ENCODE measurements at regions not wholly inside any gene's neighbourhood (a gene's known extent, or its start where the extent isn't known, plus 50 kb on each side); places are given as distances from the start of the nearest gene placed in this dataset.

- no peak for DNase-seq (ENCODE audit: insufficient read length, low spot score)
- TF ChIP-seq CTCF (IDR thresholded peaks at IDR 0.05; ENCODE audit: insufficient read depth, missing control alignments), result no peak
- FAIRE-seq, result no peak
Measured at GRCh38 chr21:40901691-40902090, 54.7 kb upstream of the DSCAM start.

GRCh38 chr21:40902299-40902698 is 55.3 kb upstream of the DSCAM start:
- no peak for DNase-seq (ENCODE audit: insufficient read length, low spot score)
- no peak for TF ChIP-seq CTCF (IDR thresholded peaks at IDR 0.05; ENCODE audit: insufficient read depth, missing control alignments)
- FAIRE-seq, result no peak

GRCh38 chr21:40902993-40903392 is 56.0 kb upstream of the DSCAM start:
- no peak for FAIRE-seq
- DNase-seq (ENCODE audit: insufficient read length, low spot score), result no peak
- TF ChIP-seq CTCF (IDR thresholded peaks at IDR 0.05; ENCODE audit: insufficient read depth, missing control alignments), result no peak

GRCh38 chr21:40905251-40905650 is 58.3 kb upstream of the DSCAM start:
- DNase-seq (ENCODE audit: insufficient read length, low spot score), result no peak
- no peak for TF ChIP-seq CTCF (IDR thresholded peaks at IDR 0.05; ENCODE audit: insufficient read depth, missing control alignments)
- no peak for FAIRE-seq

GRCh38 chr21:40912375-40912774 is 65.4 kb upstream of the DSCAM start:
- FAIRE-seq (no peak), DNase-seq (ENCODE audit: insufficient read length, low spot score) (no peak)
- no peak for TF ChIP-seq CTCF (IDR thresholded peaks at IDR 0.05; ENCODE audit: insufficient read depth, missing control alignments)

- no peak for TF ChIP-seq CTCF (IDR thresholded peaks at IDR 0.05; ENCODE audit: insufficient read depth, missing control alignments)
- DNase-seq (ENCODE audit: insufficient read length, low spot score) (no peak), FAIRE-seq (no peak)
Measured at GRCh38 chr21:40915114-40915513, 68.2 kb upstream of the DSCAM start.

GRCh38 chr21:40923407-40923806 is 76.4 kb upstream of the DSCAM start:
- DNase-seq (ENCODE audit: insufficient read length, low spot score), result no peak

More at GRCh38 chr21:40923407-40923806, 76.4 kb upstream of the DSCAM start:
- FAIRE-seq, result no peak
- no peak for TF ChIP-seq CTCF (IDR thresholded peaks at IDR 0.05; ENCODE audit: insufficient read depth, missing control alignments)

All from D721Med (cell line).